ENCODE measurements at regions not wholly inside any gene's neighbourhood (a gene's known extent, or its start where the extent isn't known, plus 50 kb on each side); places are given as distances from the start of the nearest gene placed in this dataset.

GRCh38 chr12:74235342-74235741 is 302.3 kb upstream of the ATXN7L3B start:
- no peak for TF ChIP-seq CTCF (IDR thresholded peaks at IDR 0.05)
- TF ChIP-seq POLR2AphosphoS5 (IDR thresholded peaks at IDR 0.05; ENCODE audit: low read depth, low read length) = no peak
- no peak for TF ChIP-seq SIN3A (IDR thresholded peaks at IDR 0.05; ENCODE audit: borderline replicate concordance, insufficient read depth, low read depth, low read length)

All from Panc1 (cell line).